ENCODE measurements at regions not wholly inside any gene's neighbourhood (a gene's known extent, or its start where the extent isn't known, plus 50 kb on each side); places are given as distances from the start of the nearest gene placed in this dataset.

- Mint-ChIP-seq H3K4me3 (no peak overlapping the region), H3K27me3 (peaks cover 9% of the 10 kb centered on the region), H3K36me3 (ENCODE audit: low read depth) (no peaks in the 10 kb centered on the region), H3K27ac (no peak overlapping the region), H3K4me1 (peaks cover 16% of the 10 kb centered on the region), H3K9me3 (no peaks in the 10 kb centered on the region)
- DNase-seq: no peak
- ATAC-seq: no peak
Observed at GRCh38 chr2:175576270-175576669, 394.8 kb upstream of the ATP5MC3 start.

GRCh38 chr2:175575346-175576258 lies 394.1 kb upstream of the ATP5MC3 start:
- ATAC-seq: no peak
- H3K27me3 Mint-ChIP-seq: peaks cover 10% of the 10 kb centered on the region
- no peak overlapping the region for H3K27ac Mint-ChIP-seq
- H3K36me3 Mint-ChIP-seq (ENCODE audit: low read depth): no peaks in the 10 kb centered on the region
- no peaks in the 10 kb centered on the region for H3K9me3 Mint-ChIP-seq
- DNase-seq: no peak
- H3K4me3 Mint-ChIP-seq: no peak overlapping the region
- peaks cover 16% of the 10 kb centered on the region for H3K4me1 Mint-ChIP-seq

DNA sequence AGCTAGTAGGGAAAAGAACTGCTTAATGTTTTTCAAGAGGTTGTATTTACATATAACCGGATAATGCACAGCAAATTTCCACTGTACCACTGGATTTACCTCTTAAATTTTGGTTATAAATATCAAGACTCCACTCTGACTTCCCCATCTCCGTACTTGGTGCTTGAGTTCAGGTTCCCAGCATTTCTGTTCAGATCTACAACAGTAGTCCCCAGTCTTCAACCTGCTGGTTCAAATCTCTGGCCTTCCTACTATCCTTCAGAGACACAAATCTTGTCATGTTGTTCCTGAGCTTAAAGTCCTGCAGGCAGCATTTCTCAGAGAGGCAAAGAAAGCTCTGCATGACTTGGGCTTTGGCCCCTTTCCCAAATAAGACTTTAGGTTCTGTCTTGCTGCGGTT lies 392.6 kb upstream of the ATP5MC3 start:
- H3K27me3 Mint-ChIP-seq: peaks cover 12% of the 10 kb centered on the region
- no peak for ATAC-seq
- H3K4me3 Mint-ChIP-seq: no peak overlapping the region
- H3K36me3 Mint-ChIP-seq (ENCODE audit: low read depth): no peaks in the 10 kb centered on the region
- DNase-seq: no peak
- peaks cover 13% of the 10 kb centered on the region for H3K4me1 Mint-ChIP-seq
- H3K9me3 Mint-ChIP-seq: no peaks in the 10 kb centered on the region
- H3K27ac Mint-ChIP-seq: no peak overlapping the region

GRCh38 chr2:175571078-175571653 lies 389.7 kb upstream of the ATP5MC3 start:
- H3K27ac Mint-ChIP-seq: no peak overlapping the region

DNA sequence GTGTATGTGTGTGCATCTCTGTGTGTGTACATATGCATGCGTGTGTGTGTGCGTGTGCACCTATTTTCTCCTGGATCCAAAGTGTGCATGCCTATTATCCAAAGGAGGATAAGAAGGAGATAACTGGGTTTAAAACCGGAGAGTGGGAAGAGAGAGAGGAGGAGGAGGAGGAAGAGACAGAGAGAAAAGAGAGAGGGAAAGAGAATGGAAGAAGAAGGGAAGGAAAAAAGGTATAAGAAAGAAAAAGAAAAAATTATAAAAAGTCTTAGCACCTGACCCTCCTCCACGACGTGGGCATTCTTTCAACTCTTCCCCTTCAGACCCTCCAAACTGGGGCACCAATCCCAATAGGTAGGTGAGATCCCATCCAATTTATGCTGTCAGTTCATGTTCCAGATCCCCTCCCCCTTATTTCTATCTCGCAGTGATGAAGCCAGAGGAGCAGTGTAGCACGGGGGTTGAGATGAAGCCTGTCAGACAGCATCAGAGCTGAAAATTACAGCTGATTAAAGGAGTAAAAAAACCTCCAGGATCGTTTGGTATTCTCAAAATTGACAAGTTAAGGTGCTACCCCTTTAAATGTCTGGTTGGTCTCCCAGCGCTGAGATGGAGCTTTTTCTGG lies 386.7 kb upstream of the ATP5MC3 start:
- Mint-ChIP-seq H3K36me3 (ENCODE audit: low read depth) (no peaks in the 10 kb centered on the region), H3K4me1 (no peaks in the 10 kb centered on the region), H3K9me3 (no peaks in the 10 kb centered on the region), H3K27ac (no peak overlapping the region), H3K4me3 (no peak overlapping the region), H3K27me3 (peaks cover 4% of the 10 kb centered on the region)
- DNase-seq: no peak
- ATAC-seq: no peak

More at GRCh38 chr2:175571078-175571653, 389.7 kb upstream of the ATP5MC3 start:
- peaks cover 10% of the 10 kb centered on the region for H3K27me3 Mint-ChIP-seq
- H3K4me3 Mint-ChIP-seq: no peak overlapping the region
- H3K36me3 Mint-ChIP-seq (ENCODE audit: low read depth): no peaks in the 10 kb centered on the region
- ATAC-seq (no peak), DNase-seq (no peak)
- H3K4me1 Mint-ChIP-seq: peaks cover 11% of the 10 kb centered on the region
- H3K9me3 Mint-ChIP-seq: no peaks in the 10 kb centered on the region

GRCh38 chr2:175567435-175568061 lies 386.0 kb upstream of the ATP5MC3 start:
- ATAC-seq: no peak

GRCh38 chr2:175560521-175561169 lies 379.1 kb upstream of the ATP5MC3 start:
- Mint-ChIP-seq H3K9me3 (no peaks in the 10 kb centered on the region), H3K36me3 (ENCODE audit: low read depth) (no peaks in the 10 kb centered on the region), H3K27ac (no peak overlapping the region), H3K4me3 (no peak overlapping the region), H3K27me3 (peaks cover 10% of the 10 kb centered on the region), H3K4me1 (no peaks in the 10 kb centered on the region)
- no peak for DNase-seq
- ATAC-seq: no peak

More at GRCh38 chr2:175567435-175568061, 386.0 kb upstream of the ATP5MC3 start:
- no peaks in the 10 kb centered on the region for H3K9me3 Mint-ChIP-seq
- no peak for DNase-seq
- H3K4me3 Mint-ChIP-seq: no peak overlapping the region
- H3K27me3 Mint-ChIP-seq: peaks cover 4% of the 10 kb centered on the region
- no peaks in the 10 kb centered on the region for H3K36me3 Mint-ChIP-seq (ENCODE audit: low read depth)
- H3K4me1 Mint-ChIP-seq: no peaks in the 10 kb centered on the region
- H3K27ac Mint-ChIP-seq: no peak overlapping the region

DNA sequence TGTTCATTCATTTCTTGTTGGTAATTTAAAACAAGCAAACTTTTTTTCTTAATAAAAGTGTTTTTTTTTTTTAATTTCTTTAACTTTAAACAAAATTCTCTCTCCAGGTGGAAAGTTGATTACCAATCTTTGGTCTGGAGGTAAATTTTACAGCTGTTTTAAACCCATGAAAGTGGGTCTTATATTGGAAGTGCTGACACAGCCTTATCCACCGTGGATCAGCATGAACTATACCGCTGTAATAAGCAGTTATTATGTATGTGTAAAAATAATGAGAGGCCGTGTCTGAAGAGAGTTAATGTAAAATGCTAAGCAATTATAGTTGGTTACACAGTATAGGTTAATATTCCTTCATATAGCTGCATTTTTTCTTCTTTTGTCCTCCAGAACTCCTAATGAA lies 378.1 kb upstream of the ATP5MC3 start:
- ATAC-seq: no peak
- H3K36me3 Mint-ChIP-seq (ENCODE audit: low read depth): no peaks in the 10 kb centered on the region
- H3K27me3 Mint-ChIP-seq: peaks cover 10% of the 10 kb centered on the region
- H3K27ac Mint-ChIP-seq: no peak overlapping the region
- DNase-seq: no peak
- H3K4me3 Mint-ChIP-seq: no peak overlapping the region
- H3K4me1 Mint-ChIP-seq: no peaks in the 10 kb centered on the region
- no peaks in the 10 kb centered on the region for H3K9me3 Mint-ChIP-seq

GRCh38 chr2:175557810-175558377 lies 376.4 kb upstream of the ATP5MC3 start:
- DNase-seq: no peak
- H3K27me3 Mint-ChIP-seq: peaks cover 13% of the 10 kb centered on the region
- H3K4me3 Mint-ChIP-seq: no peak overlapping the region
- no peak for ATAC-seq
- H3K27ac Mint-ChIP-seq: no peak overlapping the region
- no peaks in the 10 kb centered on the region for H3K9me3 Mint-ChIP-seq
- no peaks in the 10 kb centered on the region for H3K36me3 Mint-ChIP-seq (ENCODE audit: low read depth)
- no peaks in the 10 kb centered on the region for H3K4me1 Mint-ChIP-seq

- ATAC-seq: no peak
- H3K36me3 Mint-ChIP-seq (ENCODE audit: low read depth): no peaks in the 10 kb centered on the region
- no peaks in the 10 kb centered on the region for H3K9me3 Mint-ChIP-seq
- H3K4me3 Mint-ChIP-seq: no peak overlapping the region
- H3K27ac Mint-ChIP-seq: no peak overlapping the region
- no peak for DNase-seq
- peaks cover 19% of the 10 kb centered on the region for H3K27me3 Mint-ChIP-seq
- H3K4me1 Mint-ChIP-seq: no peaks in the 10 kb centered on the region
Observed at GRCh38 chr2:175553910-175554309, 372.4 kb upstream of the ATP5MC3 start.

DNA sequence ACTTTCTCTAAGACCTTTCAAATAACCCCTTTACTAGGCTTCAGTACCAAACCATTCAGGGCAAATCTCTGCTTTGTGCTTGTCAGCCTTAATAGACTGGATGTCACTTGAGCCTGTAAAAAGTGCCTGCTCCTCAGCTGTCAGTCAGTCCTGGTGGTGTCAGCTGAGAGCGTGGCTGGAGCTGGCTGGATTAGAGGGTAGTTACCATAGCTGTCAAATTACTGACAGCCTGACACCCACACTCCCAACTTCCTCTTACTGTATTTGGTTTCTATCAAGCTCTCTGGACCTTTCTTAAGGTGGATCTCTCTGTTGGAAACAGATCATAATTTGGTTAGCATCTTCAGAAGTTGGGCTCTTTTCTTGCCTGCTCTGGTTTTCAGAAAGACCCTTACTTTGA lies 371.4 kb upstream of the ATP5MC3 start:
- H3K36me3 Mint-ChIP-seq (ENCODE audit: low read depth): no peaks in the 10 kb centered on the region
- DNase-seq: no peak
- peaks cover 18% of the 10 kb centered on the region for H3K27me3 Mint-ChIP-seq
- H3K27ac Mint-ChIP-seq: no peak overlapping the region
- no peak for ATAC-seq
- H3K9me3 Mint-ChIP-seq: no peaks in the 10 kb centered on the region
- H3K4me1 Mint-ChIP-seq: no peaks in the 10 kb centered on the region
- H3K4me3 Mint-ChIP-seq: no peak overlapping the region

DNA sequence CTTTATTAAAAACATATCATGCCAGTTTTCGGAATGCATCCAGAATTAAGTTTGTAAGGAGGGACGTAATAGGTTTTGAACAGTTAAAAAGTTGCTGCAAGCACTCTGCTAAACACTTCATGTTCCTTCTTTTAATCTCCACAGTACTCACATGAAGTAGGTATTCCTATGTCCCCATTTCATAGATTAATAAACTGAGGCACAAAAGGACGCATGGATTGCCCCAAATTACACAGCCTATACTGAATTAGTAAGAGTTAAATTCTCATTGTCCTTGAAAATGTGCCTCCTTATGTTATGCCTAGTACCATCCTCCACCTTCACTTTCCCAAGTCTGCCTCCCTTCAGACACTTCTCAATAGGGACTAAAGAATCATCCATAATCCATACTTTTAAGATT lies 358.9 kb upstream of the ATP5MC3 start:
- Mint-ChIP-seq H3K27me3 (peaks cover 2% of the 10 kb centered on the region), H3K9me3 (peaks cover 20% of the 10 kb centered on the region), H3K4me3 (no peak overlapping the region), H3K4me1 (no peaks in the 10 kb centered on the region), H3K27ac (no peak overlapping the region), H3K36me3 (ENCODE audit: low read depth) (no peaks in the 10 kb centered on the region)
- no peak for DNase-seq
- no peak for ATAC-seq

GRCh38 chr2:175539122-175539521 lies 357.6 kb upstream of the ATP5MC3 start:
- Mint-ChIP-seq H3K36me3 (ENCODE audit: low read depth) (no peaks in the 10 kb centered on the region), H3K27me3 (no peaks in the 10 kb centered on the region), H3K4me1 (no peaks in the 10 kb centered on the region), H3K27ac (no peak overlapping the region), H3K4me3 (no peak overlapping the region), H3K9me3 (peaks cover 15% of the 10 kb centered on the region)
- ATAC-seq (no peak), DNase-seq (no peak)

- H3K4me3 Mint-ChIP-seq: no peak overlapping the region
- peaks cover 8% of the 10 kb centered on the region for H3K9me3 Mint-ChIP-seq
- DNase-seq (no peak), ATAC-seq (no peak)
- no peaks in the 10 kb centered on the region for H3K4me1 Mint-ChIP-seq
- H3K27ac Mint-ChIP-seq: no peak overlapping the region
- no peaks in the 10 kb centered on the region for H3K36me3 Mint-ChIP-seq (ENCODE audit: low read depth)
- no peaks in the 10 kb centered on the region for H3K27me3 Mint-ChIP-seq
Observed at GRCh38 chr2:175536059-175536458, 354.5 kb upstream of the ATP5MC3 start.
